Naive thymus-derived CD4-positive, alpha-beta T cell (primary cell): ENCODE measurements at regions not wholly inside any gene's neighbourhood (a gene's known extent, or its start where the extent isn't known, plus 50 kb on each side); places are given as distances from the start of the nearest gene placed in this dataset.

Experiments
- ATAC-seq: fragments of 150-1000 bp; cut with Tn5 transposase; 2 replicates; pipeline ENCODE4 v1.10.0; 2021; ENCODE audit warnings: mild to moderate bottlenecking, moderate library complexity
- CTCF ChIA-PET: fragments of 350-600 bp; sonication (Branson Sonifier 250); formaldehyde crosslinking; loops from one replicate; lab custom pipeline; 2021; ENCODE audit warnings: antibody characterized with exemption; lab: Charles Lee
- POLR2A ChIA-PET: fragments of 350-600 bp; sonication (Branson Sonifier 250); formaldehyde crosslinking; loops from one replicate; lab custom pipeline; 2021; ENCODE audit warnings: antibody characterized with exemption, inconsistent platforms; lab: Charles Lee
- DNase-seq, 9 donors: peaks; one replicate each; pipeline versions ENCODE4 v3.0.0 to v3.0.0-alpha.2; 2020 to 2022; ENCODE audit warnings: mixed read lengths in 1 of 9
- H3K27ac ChIP-seq: one replicate; pipeline ENCODE4 v1.7.0; 2013; ENCODE audit warnings: mild to moderate bottlenecking, low read depth, low read length, moderate library complexity
- H3K27me3 ChIP-seq, 2 donors: one replicate each; pipeline ENCODE4 v1.7.0; 2013; ENCODE audit warnings: low read length in 2 of 2, mild to moderate bottlenecking in 2 of 2, moderate library complexity in 2 of 2; ENCODE audit not compliant: control insufficient read depth in 2 of 2, insufficient read depth in 2 of 2
- H3K36me3 ChIP-seq, 3 experiments: 1 replicate in 2 of 3; 2 replicates in 1 of 3; pipeline ENCODE4 v1.7.0; 2013; ENCODE audit warnings: low read length in 3 of 3, mild to moderate bottlenecking in 3 of 3, moderate library complexity in 1 of 3; ENCODE audit not compliant: insufficient read depth in 3 of 3, control insufficient read depth in 2 of 3
- H3K4me1 ChIP-seq, 2 donors: one replicate each; pipeline ENCODE4 v1.7.0; 2013; ENCODE audit warnings: low read length in 2 of 2, mild to moderate bottlenecking in 2 of 2, moderate library complexity in 1 of 2; ENCODE audit not compliant: control insufficient read depth in 2 of 2, insufficient read depth in 2 of 2
- H3K4me3 ChIP-seq: 2 replicates; pipeline ENCODE4 v1.7.0; 2013; ENCODE audit warnings: mild to moderate bottlenecking, low read length
- H3K9me3 ChIP-seq, 3 experiments: 1 replicate in 2 of 3; 2 replicates in 1 of 3; pipeline ENCODE4 v1.7.0; 2013; ENCODE audit warnings: low read length in 3 of 3; ENCODE audit not compliant: control insufficient read depth in 2 of 3
- H3K27ac Mint-ChIP-seq, 9 donors: one replicate each; pipeline ENCODE4 v1.8.0; 2020 to 2022; ENCODE audit warnings: mixed read lengths in 9 of 9, mild to moderate bottlenecking in 8 of 9, moderate library complexity in 5 of 9, inconsistent platforms in 2 of 9
- H3K27me3 Mint-ChIP-seq, 5 donors: one replicate each; pipeline ENCODE4 v1.8.0; 2021 to 2022; ENCODE audit warnings: mixed read lengths in 5 of 5, mild to moderate bottlenecking in 1 of 5
- H3K36me3 Mint-ChIP-seq, 5 donors: one replicate each; pipeline ENCODE4 v1.8.0; 2020 to 2022; ENCODE audit warnings: mixed read lengths in 5 of 5, mild to moderate bottlenecking in 3 of 5, inconsistent platforms in 1 of 5
- H3K4me1 Mint-ChIP-seq, 7 donors: one replicate each; pipeline ENCODE4 v1.8.0; 2020 to 2022; ENCODE audit warnings: mixed read lengths in 7 of 7, mild to moderate bottlenecking in 3 of 7, inconsistent platforms in 1 of 7
- H3K4me3 Mint-ChIP-seq, 10 donors: one replicate each; pipeline ENCODE4 v1.8.0; 2020 to 2022; ENCODE audit warnings: mild to moderate bottlenecking in 10 of 10, mixed read lengths in 10 of 10, moderate library complexity in 6 of 10, inconsistent platforms in 2 of 10
- H3K9me3 Mint-ChIP-seq, 11 donors: one replicate each; pipeline ENCODE4 v1.8.0; 2020 to 2022; ENCODE audit warnings: mixed read lengths in 11 of 11, mild to moderate bottlenecking in 4 of 11, inconsistent platforms in 1 of 11, moderate library complexity in 1 of 11
- intact Hi-C, 2 donors: fragments of 100-400 bp; cut with micrococcal nuclease; formaldehyde crosslinking; loops; one replicate each; pipeline ENCODE4 v1.15.1; 2023

- CTCF ChIA-PET = interaction anchor here (0.6 kb wide), 1 partner anchor 21 kb away, joined by 3 read pairs; no protein-coding TSS in a partner anchor
- intact Hi-C loops = no loop called here
- ATAC-seq (no peak), DNase-seq (no peak)
- peaks cover 10 to 41% (median 16%) of the 10 kb centered on the region in 5 donors for H3K27me3 Mint-ChIP-seq
- Histone ChIP-seq H3K36me3 (no peaks in the 10 kb centered on the region), H3K9me3 (no peaks in the 10 kb centered on the region), H3K4me1 (no peaks in the 10 kb centered on the region), H3K27me3 (no peaks in the 10 kb centered on the region), H3K27ac (no peak overlapping the region), H3K4me3 (no peak overlapping the region)
- no peaks in the 10 kb centered on the region for H3K36me3 Mint-ChIP-seq
- no peaks in the 10 kb centered on the region for H3K4me1 Mint-ChIP-seq
- POLR2A ChIA-PET = no interaction called here
- H3K27ac Mint-ChIP-seq = no peak overlapping the region
- peaks cover 0 to 3% (median 0%) of the 10 kb centered on the region in 11 donors for H3K9me3 Mint-ChIP-seq
- no peak overlapping the region for H3K4me3 Mint-ChIP-seq
These were observed 135.8 kb upstream of the DLX6 start for GRCh38 chr7:96869538-96869937.

GRCh38 chr7:96870185-96870584 lies 135.2 kb upstream of the DLX6 start:
- Histone ChIP-seq H3K27ac (no peak overlapping the region), H3K4me1 (no peaks in the 10 kb centered on the region), H3K36me3 (no peaks in the 10 kb centered on the region), H3K27me3 (no peaks in the 10 kb centered on the region), H3K4me3 (no peak overlapping the region), H3K9me3 (no peaks in the 10 kb centered on the region)
- Mint-ChIP-seq H3K36me3 (no peaks in the 10 kb centered on the region), H3K27me3 (peaks cover 4 to 35% (median 13%) of the 10 kb centered on the region in 5 donors), H3K9me3 (peaks cover 0 to 1% (median 0%) of the 10 kb centered on the region in 11 donors), H3K4me3 (no peak overlapping the region), H3K4me1 (no peaks in the 10 kb centered on the region), H3K27ac (no peak overlapping the region)
- no peak for DNase-seq
- POLR2A ChIA-PET = no interaction called here
- intact Hi-C loops = loop anchor here in 1 of 2 donors (10.0 kb wide), 1 partner anchor 455 kb away; no protein-coding TSS in a partner anchor
- CTCF ChIA-PET = no interaction called here
- no peak for ATAC-seq

GRCh38 chr7:96870934-96871333 lies 134.4 kb upstream of the DLX6 start:
- Histone ChIP-seq H3K4me3 (no peak overlapping the region), H3K9me3 (no peaks in the 10 kb centered on the region), H3K36me3 (no peaks in the 10 kb centered on the region), H3K4me1 (no peaks in the 10 kb centered on the region), H3K27me3 (no peaks in the 10 kb centered on the region), H3K27ac (no peak overlapping the region)
- intact Hi-C loops = loop anchor here in 1 of 2 donors (10.0 kb wide), 1 partner anchor 456 kb away; no protein-coding TSS in a partner anchor
- no peaks in the 10 kb centered on the region for H3K4me1 Mint-ChIP-seq
- H3K27ac Mint-ChIP-seq = no peak overlapping the region
- peaks cover 3 to 33% (median 13%) of the 10 kb centered on the region in 5 donors for H3K27me3 Mint-ChIP-seq
- ATAC-seq (no peak), DNase-seq (no peak)
- no peaks in the 10 kb centered on the region for H3K36me3 Mint-ChIP-seq
- POLR2A ChIA-PET = no interaction called here
- no peaks in the 10 kb centered on the region for H3K9me3 Mint-ChIP-seq
- H3K4me3 Mint-ChIP-seq = no peak overlapping the region
- CTCF ChIA-PET = no interaction called here

- Mint-ChIP-seq H3K9me3 (peaks cover 0 to under 1% (median 0%) of the 10 kb centered on the region in 11 donors), H3K36me3 (no peaks in the 10 kb centered on the region), H3K4me1 (no peaks in the 10 kb centered on the region), H3K4me3 (no peak overlapping the region), H3K27ac (no peak overlapping the region), H3K27me3 (peaks cover 0 to 11% (median 3%) of the 10 kb centered on the region in 5 donors)
- H3K27me3 ChIP-seq = no peaks in the 10 kb centered on the region
- CTCF ChIA-PET = interaction anchor here (0.6 kb wide), 1 partner anchor 477 kb away, joined by 3 read pairs; no protein-coding TSS in a partner anchor
- no peak overlapping the region for H3K27ac ChIP-seq
- H3K4me3 ChIP-seq = no peak overlapping the region
- DNase-seq (no peak), ATAC-seq (no peak)
- no peaks in the 10 kb centered on the region for H3K36me3 ChIP-seq
- no peaks in the 10 kb centered on the region for H3K9me3 ChIP-seq
- intact Hi-C loops = no loop called here
- H3K4me1 ChIP-seq = no peaks in the 10 kb centered on the region
- POLR2A ChIA-PET = no interaction called here
These were observed 117.9 kb upstream of the DLX6 start for GRCh38 chr7:96887426-96887825.

GRCh38 chr7:96899108-96899507 lies 106.2 kb upstream of the DLX6 start:
- ATAC-seq = no peak
- no peak for DNase-seq
- H3K9me3 ChIP-seq = no peaks in the 10 kb centered on the region
- ChIA-PET POLR2A (no interaction called here), CTCF (no interaction called here)
- Mint-ChIP-seq H3K9me3 (peaks cover 0 to 4% (median 0%) of the 10 kb centered on the region in 11 donors), H3K27me3 (peaks cover 4 to 32% (median 11%) of the 10 kb centered on the region in 5 donors), H3K36me3 (no peaks in the 10 kb centered on the region), H3K27ac (no peak overlapping the region), H3K4me3 (no peak overlapping the region), H3K4me1 (no peaks in the 10 kb centered on the region)
- intact Hi-C loops = loop anchor here in 1 of 2 donors (10.0 kb wide), 1 partner anchor 64 kb away; no protein-coding TSS in a partner anchor
- no peaks in the 10 kb centered on the region for H3K27me3 ChIP-seq
- H3K4me3 ChIP-seq = no peak overlapping the region
- no peaks in the 10 kb centered on the region for H3K4me1 ChIP-seq
- H3K27ac ChIP-seq = no peak overlapping the region
- no peaks in the 10 kb centered on the region for H3K36me3 ChIP-seq

GRCh38 chr7:96901822-96902445 lies 103.4 kb upstream of the DLX6 start:
- H3K36me3 ChIP-seq = no peaks in the 10 kb centered on the region
- H3K4me3 Mint-ChIP-seq = no peak overlapping the region
- H3K27ac Mint-ChIP-seq = no peak overlapping the region
- DNase-seq (no peak), ATAC-seq (no peak)
- no peaks in the 10 kb centered on the region for H3K9me3 ChIP-seq
- H3K9me3 Mint-ChIP-seq = peaks cover 0 to 4% (median 0%) of the 10 kb centered on the region in 11 donors
- H3K4me3 ChIP-seq = no peak overlapping the region
- H3K27ac ChIP-seq = no peak overlapping the region
- H3K4me1 Mint-ChIP-seq = no peaks in the 10 kb centered on the region
- no peaks in the 10 kb centered on the region for H3K4me1 ChIP-seq
- peaks cover 6 to 42% (median 12%) of the 10 kb centered on the region in 5 donors for H3K27me3 Mint-ChIP-seq
- H3K27me3 ChIP-seq = no peaks in the 10 kb centered on the region
- CTCF ChIA-PET = no interaction called here
- POLR2A ChIA-PET = no interaction called here
- H3K36me3 Mint-ChIP-seq = no peaks in the 10 kb centered on the region
- intact Hi-C loops = no loop called here

- Mint-ChIP-seq H3K9me3 (peaks cover 0 to 4% (median 0%) of the 10 kb centered on the region in 11 donors), H3K27me3 (peaks cover 6 to 36% (median 16%) of the 10 kb centered on the region in 5 donors), H3K4me3 (no peak overlapping the region), H3K36me3 (no peaks in the 10 kb centered on the region), H3K27ac (no peak overlapping the region), H3K4me1 (no peaks in the 10 kb centered on the region)
- H3K36me3 ChIP-seq = no peaks in the 10 kb centered on the region
- no peaks in the 10 kb centered on the region for H3K9me3 ChIP-seq
- no peak for DNase-seq
- no peaks in the 10 kb centered on the region for H3K4me1 ChIP-seq
- no peak overlapping the region for H3K27ac ChIP-seq
- CTCF ChIA-PET = no interaction called here
- no peak overlapping the region for H3K4me3 ChIP-seq
- POLR2A ChIA-PET = no interaction called here
- no peak for ATAC-seq
- no peaks in the 10 kb centered on the region for H3K27me3 ChIP-seq
- intact Hi-C loops = no loop called here
These were observed 101.4 kb upstream of the DLX6 start for GRCh38 chr7:96903906-96904305.
